H1 (cell line): ENCODE measurements at regions not wholly inside any gene's neighbourhood (a gene's known extent, or its start where the extent isn't known, plus 50 kb on each side); places are given as distances from the start of the nearest gene placed in this dataset.

Experiments used
- CTCF ChIA-PET: fragments of 300-600 bp; sonication (Branson Sonifier 250); formaldehyde crosslinking; loops from one replicate; lab custom pipeline; 2021; ENCODE audit not compliant: partially characterized antibody; lab: Charles Lee
- POLR2A ChIA-PET: fragments of 300-600 bp; sonication (Branson Sonifier 250); formaldehyde crosslinking; loops from one replicate; lab custom pipeline; 2021; ENCODE audit warnings: inconsistent platforms; ENCODE audit not compliant: partially characterized antibody; lab: Charles Lee
- DNase-seq, 2 experiments: peaks; one replicate each; pipeline versions ENCODE4 v3.0.0 to v3.0.0-alpha.2; 2010 to 2022; ENCODE audit warnings: low spot score in 2 of 2, low read depth in 1 of 2, mixed read lengths in 1 of 2
- FAIRE-seq: peaks from 2 replicates; lab custom pipeline; 2011; peaks lifted over from hg19 to GRCh38; lab: Jason Lieb, UNC
- H2AFZ ChIP-seq: 2 replicates; pipeline ENCODE4 v1.8.1; 2012; ENCODE audit warnings: low read length, inconsistent platforms
- H2AK5ac ChIP-seq: 2 replicates; pipeline ENCODE4 v1.6.1; 2013; ENCODE audit warnings: low read depth, low read length
- H2BK120ac ChIP-seq: replicated peaks from 2 replicates; pipeline ENCODE3; 2013; ENCODE audit warnings: low read depth, low read length, inconsistent platforms
- H2BK12ac ChIP-seq: 2 replicates; pipeline ENCODE4 v1.6.1; 2013; ENCODE audit warnings: low read depth, low read length
- H2BK15ac ChIP-seq: 2 replicates; pipeline ENCODE4 v1.6.1; 2013; ENCODE audit warnings: low read length
- H2BK20ac ChIP-seq: 2 replicates; pipeline ENCODE4 v1.6.1; 2013; ENCODE audit warnings: low read length
- H2BK5ac ChIP-seq: 2 replicates; pipeline ENCODE4 v1.6.1; 2013; ENCODE audit warnings: low read depth, low read length
- H3K14ac ChIP-seq: 2 replicates; pipeline ENCODE4 v1.6.1; 2013; ENCODE audit warnings: inconsistent platforms; ENCODE audit not compliant: insufficient read length
- H3K18ac ChIP-seq: 2 replicates; pipeline ENCODE4 v1.6.1; 2013; ENCODE audit warnings: low read length; ENCODE audit errors: extremely low read depth
- H3K23ac ChIP-seq: 2 replicates; pipeline ENCODE4 v1.6.1; 2013; ENCODE audit warnings: inconsistent platforms; ENCODE audit not compliant: insufficient read length
- H3K23me2 ChIP-seq: 2 replicates; pipeline ENCODE4 v1.6.1; 2013; ENCODE audit warnings: low read depth, low read length
- H3K27ac ChIP-seq: 2 replicates; pipeline ENCODE4 v1.6.1; 2011; ENCODE audit warnings: low read depth, low read length, inconsistent platforms
- H3K27me3 ChIP-seq, 4 experiments: replicated peaks in 1 of 4; 1 replicate in 1 of 4; 2 replicates in 3 of 4; pipeline versions ENCODE4 v1.6.1 to v1.8.1; 2011 to 2013; ENCODE audit warnings: low read length in 3 of 4, mild to moderate bottlenecking in 3 of 4, inconsistent platforms in 2 of 4, mixed read lengths in 2 of 4, moderate library complexity in 1 of 4; ENCODE audit not compliant: control insufficient read depth in 3 of 4, insufficient read depth in 3 of 4; ENCODE audit errors: extremely low read depth in 1 of 4
- H3K36me3 ChIP-seq, 4 experiments: 2 replicates each; pipeline versions ENCODE4 v1.6.1 to v1.8.1; 2011 to 2013; ENCODE audit warnings: mild to moderate bottlenecking in 4 of 4, low read length in 3 of 4, moderate library complexity in 2 of 4, control low read depth in 1 of 4, inconsistent platforms in 1 of 4; ENCODE audit not compliant: insufficient read depth in 4 of 4, control insufficient read depth in 2 of 4
- H3K4ac ChIP-seq: replicated peaks from 2 replicates; pipeline ENCODE3; 2013; ENCODE audit warnings: low read length, low read depth, mixed read lengths, inconsistent platforms; ENCODE audit not compliant: insufficient read length
- H3K4me1 ChIP-seq, 4 experiments: replicated peaks in 1 of 4; 1 replicate in 1 of 4; 2 replicates in 3 of 4; pipeline versions ENCODE4 v1.6.1 to v1.8.1; 2011 to 2013; ENCODE audit warnings: low read length in 3 of 4, inconsistent platforms in 2 of 4, mixed read lengths in 1 of 4; ENCODE audit not compliant: insufficient read depth in 4 of 4, control insufficient read depth in 3 of 4
- H3K4me2 ChIP-seq, 2 experiments: 2 replicates each; pipeline versions ENCODE4 v1.6.1 to v1.8.1; 2011 to 2013; ENCODE audit warnings: low read depth in 2 of 2, low read length in 2 of 2, control low read depth in 1 of 2, inconsistent platforms in 1 of 2, mild to moderate bottlenecking in 1 of 2; ENCODE audit not compliant: insufficient read depth in 1 of 2
- H3K4me3 ChIP-seq, 4 experiments: fragments of 200-600, 300-600 bp in 1 of 4; sonication (generic), shearing (Covaris generic), sonication (Bioruptor Twin) in 1 of 4; 2 replicates each; pipeline versions ENCODE4 v1.5.1 to v1.8.1; 2011 to 2016; ENCODE audit warnings: low read length in 4 of 4, low read depth in 3 of 4, control low read depth in 2 of 4, inconsistent platforms in 2 of 4, mild to moderate bottlenecking in 2 of 4, mixed read lengths in 1 of 4, moderate library complexity in 1 of 4; ENCODE audit not compliant: insufficient read depth in 2 of 4; ENCODE audit errors: extremely low read depth in 1 of 4
- H3K56ac ChIP-seq: replicated peaks from 2 replicates; pipeline ENCODE3; 2013; ENCODE audit warnings: low read depth, mild to moderate bottlenecking, mixed read lengths, low read length, inconsistent platforms; ENCODE audit not compliant: insufficient read length
- H3K79me1 ChIP-seq: 2 replicates; pipeline ENCODE4 v1.6.1; 2013; ENCODE audit warnings: low read depth, low read length, control low read depth
- H3K79me2 ChIP-seq, 2 experiments: 2 replicates each; pipeline versions ENCODE4 v1.6.1 to v1.8.1; 2012 to 2013; ENCODE audit warnings: low read length in 2 of 2, mild to moderate bottlenecking in 2 of 2, inconsistent platforms in 1 of 2; ENCODE audit not compliant: insufficient read depth in 2 of 2, control insufficient read depth in 1 of 2
- H3K9ac ChIP-seq, 4 experiments: replicated peaks in 1 of 4; 1 replicate in 1 of 4; 2 replicates in 3 of 4; pipeline versions ENCODE4 v1.6.1 to v1.8.1; 2011 to 2013; ENCODE audit warnings: low read depth in 3 of 4, low read length in 3 of 4, control low read depth in 2 of 4, mild to moderate bottlenecking in 2 of 4, moderate library complexity in 2 of 4, inconsistent platforms in 1 of 4; ENCODE audit errors: extremely low read depth in 1 of 4
- H3K9me3 ChIP-seq, 2 experiments: 2 replicates each; pipeline versions ENCODE4 v1.6.1 to v1.8.1; 2012 to 2013; ENCODE audit warnings: mild to moderate bottlenecking in 2 of 2, moderate library complexity in 2 of 2, control low read depth in 1 of 2, inconsistent platforms in 1 of 2, low read depth in 1 of 2, low read length in 1 of 2, mixed read lengths in 1 of 2; ENCODE audit not compliant: insufficient read depth in 2 of 2
- H4K20me1 ChIP-seq, 2 experiments: replicated peaks in 1 of 2; 2 replicates each; pipeline versions ENCODE3 to v1.8.1; 2011 to 2013; ENCODE audit warnings: inconsistent platforms in 2 of 2, low read length in 2 of 2, mild to moderate bottlenecking in 1 of 2; ENCODE audit not compliant: insufficient read depth in 2 of 2, control insufficient read depth in 1 of 2
- H4K5ac ChIP-seq: 2 replicates; pipeline ENCODE4 v1.6.1; 2013; ENCODE audit warnings: low read length, low read depth, mixed read lengths, inconsistent platforms; ENCODE audit not compliant: insufficient read length
- H4K8ac ChIP-seq: 2 replicates; pipeline ENCODE4 v1.8.0; 2013; ENCODE audit warnings: mild to moderate bottlenecking, moderate library complexity, low read length, inconsistent platforms; ENCODE audit not compliant: insufficient read depth; ENCODE audit errors: extremely low read depth
- H4K91ac ChIP-seq: replicated peaks from 2 replicates; pipeline ENCODE3; 2013; ENCODE audit warnings: low read length, mixed read lengths, inconsistent platforms; ENCODE audit not compliant: insufficient read length
- EGR1 ChIP-seq: IDR thresholded peaks from 2 replicates; pipeline ENCODE4 v1.6.1; 2011; ENCODE audit warnings: low read depth, low read length, borderline replicate concordance
- PHF8 ChIP-seq: fragments of 200-600 bp; sonication (generic); conservative IDR thresholded peaks from 2 replicates; pipeline ENCODE4 v1.7.1; 2012; ENCODE audit warnings: low read depth, mild to moderate bottlenecking, inconsistent platforms, low read length, moderate library complexity
- RBBP5 ChIP-seq: IDR thresholded peaks from 2 replicates; pipeline ENCODE4 v1.7.1; 2012; ENCODE audit warnings: low read depth, mild to moderate bottlenecking, inconsistent platforms, low read length, moderate library complexity, borderline replicate concordance
- WGBS, 2 experiments: shearing (Covaris generic) in 1 of 2; methylation state at CpG; one replicate each; pipeline versions ENCODE4 v1.1.6 to v1.1.7; 2013 to 2015; ENCODE audit warnings: low lambda C conversion rate in 2 of 2, mixed read lengths in 2 of 2, inconsistent platforms in 1 of 2, low coverage in 1 of 2, missing lambda C conversion rate in 1 of 2; ENCODE audit not compliant: insufficient replicate concordance in 2 of 2, insufficient coverage in 1 of 2, insufficient read length in 1 of 2; ENCODE audit errors: extremely low coverage in 1 of 2, missing lambda C conversion rate in 1 of 2; 5-methylcytosine and 5-hydroxymethylcytosine counted together

GRCh38 chr1:165134431-165134830 is 222.1 kb downstream of the LMX1A start:
- POLR2A ChIA-PET = no interaction called here
- no peak for TF ChIP-seq PHF8
- no peak for TF ChIP-seq RBBP5
- TF ChIP-seq EGR1 = no peak
- CTCF ChIA-PET = interaction anchor here (0.7 to 3.3 kb wide), 7 partner anchors 11 to 235 kb away, joined by 3 to 15 read pairs (median 3); no protein-coding TSS in a partner anchor
- Histone ChIP-seq H3K23me2 (no peaks in the 10 kb centered on the region), H3K4ac (no peak overlapping the region), H3K4me3 (no peak overlapping the region), H4K5ac (no peak overlapping the region), H2BK5ac (no peak overlapping the region), H4K8ac (no peak overlapping the region), H3K9ac (no peak overlapping the region), H3K56ac (no peak overlapping the region), H3K14ac (no peak overlapping the region), H2BK120ac (no peak overlapping the region), H3K4me2 (no peak overlapping the region), H3K79me2 (no peaks in the 10 kb centered on the region), H2BK12ac (no peak overlapping the region), H3K4me1 (no peaks in the 10 kb centered on the region), H3K36me3 (no peaks in the 10 kb centered on the region), H3K27ac (no peak overlapping the region), H3K27me3 (no peaks in the 10 kb centered on the region), H2AK5ac (no peak overlapping the region), H3K79me1 (no peaks in the 10 kb centered on the region), H2AFZ (no peak overlapping the region), H3K23ac (no peak overlapping the region), H3K9me3 (no peaks in the 10 kb centered on the region), H2BK20ac (no peak overlapping the region), H2BK15ac (no peak overlapping the region), H3K18ac (no peak overlapping the region), H4K91ac (no peak overlapping the region), H4K20me1 (no peaks in the 10 kb centered on the region)
- WGBS, 2 experiments = 91% methylated on average over 4 of the region's 4 CpGs; no CpG with 5 or more reads in 1 of the 2 experiments
- FAIRE-seq (no peak), DNase-seq (no peak)
